ENCODE measurements at regions not wholly inside any gene's neighbourhood (a gene's known extent, or its start where the extent isn't known, plus 50 kb on each side); places are given as distances from the start of the nearest gene placed in this dataset.

GRCh38 chr20:39468703-39469102 lies 506.6 kb downstream of the DHX35 start:
- ATAC-seq (no peak), DNase-seq (no peak)
- no peaks in the 10 kb centered on the region for H3K36me3 ChIP-seq (replicated peaks in 1 of 2; ENCODE audit: insufficient read depth in 1 of 2, low read depth in 2 of 2)
- no peak overlapping the region for H3K27ac ChIP-seq
- 67 to 71% methylated on average over 2 of the region's 2 CpGs for WGBS, 2 donors
- intact Hi-C loops (cut with DNase I) = no loop called here
- no peak overlapping the region for H3K4me3 ChIP-seq
- H3K9me3 ChIP-seq = peaks cover 0 to 4% (median 0%) of the 10 kb centered on the region in 3 donors
- TF ChIP-seq CTCF (IDR thresholded peaks at IDR 0.05) (no peak), POLR2A (IDR thresholded peaks at IDR 0.05) (no peak)
- H3K4me1 ChIP-seq = no peaks in the 10 kb centered on the region
- H3K27me3 ChIP-seq = no peaks in the 10 kb centered on the region

- Histone ChIP-seq H3K4me1 (no peaks in the 10 kb centered on the region), H3K27me3 (no peaks in the 10 kb centered on the region), H3K4me3 (no peak overlapping the region), H3K9me3 (peaks cover 0 to 4% (median 0%) of the 10 kb centered on the region in 3 donors), H3K36me3 (replicated peaks in 1 of 2; ENCODE audit: insufficient read depth in 1 of 2, low read depth in 2 of 2) (no peaks in the 10 kb centered on the region), H3K27ac (no peak overlapping the region)
- intact Hi-C loops (cut with DNase I) = no loop called here
- 59 to 92% methylated on average over 1 of the region's 1 CpG for WGBS, 2 donors
- DNase-seq (no peak), ATAC-seq (no peak)
- TF ChIP-seq CTCF (IDR thresholded peaks at IDR 0.05) (no peak), POLR2A (IDR thresholded peaks at IDR 0.05) (no peak)
Measured at GRCh38 chr20:39464238-39464637, 502.1 kb downstream of the DHX35 start.

GRCh38 chr20:39462416-39462945 lies 500.3 kb downstream of the DHX35 start:
- intact Hi-C loops (cut with DNase I) = no loop called here
- peaks cover 0 to 4% (median 0%) of the 10 kb centered on the region in 3 donors for H3K9me3 ChIP-seq
- no peaks in the 10 kb centered on the region for H3K36me3 ChIP-seq (replicated peaks in 1 of 2; ENCODE audit: insufficient read depth in 1 of 2, low read depth in 2 of 2)
- H3K4me3 ChIP-seq = no peak overlapping the region
- no peak overlapping the region for H3K27ac ChIP-seq
- no peak for DNase-seq
- no peak for ATAC-seq
- H3K27me3 ChIP-seq = no peaks in the 10 kb centered on the region
- no peaks in the 10 kb centered on the region for H3K4me1 ChIP-seq
- TF ChIP-seq CTCF (IDR thresholded peaks at IDR 0.05) (no peak), POLR2A (IDR thresholded peaks at IDR 0.05) (no peak)
- 43 to 47% methylated on average over 5 of the region's 5 CpGs for WGBS, 2 donors

GRCh38 chr20:39458452-39458851 lies 496.3 kb downstream of the DHX35 start:
- Histone ChIP-seq H3K27ac (no peak overlapping the region), H3K4me1 (no peaks in the 10 kb centered on the region), H3K36me3 (replicated peaks in 1 of 2; ENCODE audit: insufficient read depth in 1 of 2, low read depth in 2 of 2) (no peaks in the 10 kb centered on the region), H3K9me3 (no peaks in the 10 kb centered on the region), H3K27me3 (no peaks in the 10 kb centered on the region), H3K4me3 (no peak overlapping the region)
- DNase-seq = no peak
- ATAC-seq = no peak
- intact Hi-C loops (cut with DNase I) = no loop called here
- WGBS, 2 donors = 82 to 87% methylated on average over 1 of the region's 1 CpG
- TF ChIP-seq CTCF (IDR thresholded peaks at IDR 0.05) = no peak

- intact Hi-C loops (cut with DNase I) = no loop called here
- no peak for TF ChIP-seq POLR2A (IDR thresholded peaks at IDR 0.05)
- TF ChIP-seq CTCF (IDR thresholded peaks at IDR 0.05) = no peak
- Histone ChIP-seq H3K36me3 (replicated peaks in 1 of 2; ENCODE audit: insufficient read depth in 1 of 2, low read depth in 2 of 2) (no peaks in the 10 kb centered on the region), H3K4me3 (no peak overlapping the region), H3K9me3 (no peaks in the 10 kb centered on the region), H3K4me1 (no peaks in the 10 kb centered on the region), H3K27me3 (no peaks in the 10 kb centered on the region), H3K27ac (no peak overlapping the region)
- ATAC-seq (no peak), DNase-seq (no peak)
- 38 to 47% methylated on average over 6 of the region's 6 CpGs for WGBS, 2 donors
Measured at GRCh38 chr20:39453890-39454289, 491.7 kb downstream of the DHX35 start.

All from body of pancreas (tissue), 4 donors.